H1 (cell line): ENCODE measurements at regions not wholly inside any gene's neighbourhood (a gene's known extent, or its start where the extent isn't known, plus 50 kb on each side); places are given as distances from the start of the nearest gene placed in this dataset.
A peak's percentile ranks its signal among the peaks of the same experiment; 100 is the strongest.

Source experiments
- CTCF ChIA-PET: fragments of 300-600 bp; sonication (Branson Sonifier 250); formaldehyde crosslinking; loops from one replicate; lab custom pipeline; 2021; ENCODE audit not compliant: partially characterized antibody; lab: Charles Lee
- POLR2A ChIA-PET: fragments of 300-600 bp; sonication (Branson Sonifier 250); formaldehyde crosslinking; loops from one replicate; lab custom pipeline; 2021; ENCODE audit warnings: inconsistent platforms; ENCODE audit not compliant: partially characterized antibody; lab: Charles Lee
- DNase-seq, 2 experiments: peaks; one replicate each; pipeline versions ENCODE4 v3.0.0 to v3.0.0-alpha.2; 2010 to 2022; ENCODE audit warnings: low spot score in 2 of 2, low read depth in 1 of 2, mixed read lengths in 1 of 2
- FAIRE-seq: peaks from 2 replicates; lab custom pipeline; 2011; peaks lifted over from hg19 to GRCh38; lab: Jason Lieb, UNC
- H2AFZ ChIP-seq: 2 replicates; pipeline ENCODE4 v1.8.1; 2012; ENCODE audit warnings: low read length, inconsistent platforms
- H2AK5ac ChIP-seq: 2 replicates; pipeline ENCODE4 v1.6.1; 2013; ENCODE audit warnings: low read depth, low read length
- H2BK120ac ChIP-seq: replicated peaks from 2 replicates; pipeline ENCODE3; 2013; ENCODE audit warnings: low read depth, low read length, inconsistent platforms
- H2BK12ac ChIP-seq: 2 replicates; pipeline ENCODE4 v1.6.1; 2013; ENCODE audit warnings: low read depth, low read length
- H2BK15ac ChIP-seq: 2 replicates; pipeline ENCODE4 v1.6.1; 2013; ENCODE audit warnings: low read length
- H2BK20ac ChIP-seq: 2 replicates; pipeline ENCODE4 v1.6.1; 2013; ENCODE audit warnings: low read length
- H2BK5ac ChIP-seq: 2 replicates; pipeline ENCODE4 v1.6.1; 2013; ENCODE audit warnings: low read depth, low read length
- H3K14ac ChIP-seq: 2 replicates; pipeline ENCODE4 v1.6.1; 2013; ENCODE audit warnings: inconsistent platforms; ENCODE audit not compliant: insufficient read length
- H3K18ac ChIP-seq: 2 replicates; pipeline ENCODE4 v1.6.1; 2013; ENCODE audit warnings: low read length; ENCODE audit errors: extremely low read depth
- H3K23ac ChIP-seq: 2 replicates; pipeline ENCODE4 v1.6.1; 2013; ENCODE audit warnings: inconsistent platforms; ENCODE audit not compliant: insufficient read length
- H3K23me2 ChIP-seq: 2 replicates; pipeline ENCODE4 v1.6.1; 2013; ENCODE audit warnings: low read depth, low read length
- H3K27ac ChIP-seq: 2 replicates; pipeline ENCODE4 v1.6.1; 2011; ENCODE audit warnings: low read depth, low read length, inconsistent platforms
- H3K27me3 ChIP-seq, 4 experiments: replicated peaks in 1 of 4; 1 replicate in 1 of 4; 2 replicates in 3 of 4; pipeline versions ENCODE4 v1.6.1 to v1.8.1; 2011 to 2013; ENCODE audit warnings: low read length in 3 of 4, mild to moderate bottlenecking in 3 of 4, inconsistent platforms in 2 of 4, mixed read lengths in 2 of 4, moderate library complexity in 1 of 4; ENCODE audit not compliant: control insufficient read depth in 3 of 4, insufficient read depth in 3 of 4; ENCODE audit errors: extremely low read depth in 1 of 4
- H3K36me3 ChIP-seq, 4 experiments: 2 replicates each; pipeline versions ENCODE4 v1.6.1 to v1.8.1; 2011 to 2013; ENCODE audit warnings: mild to moderate bottlenecking in 4 of 4, low read length in 3 of 4, moderate library complexity in 2 of 4, control low read depth in 1 of 4, inconsistent platforms in 1 of 4; ENCODE audit not compliant: insufficient read depth in 4 of 4, control insufficient read depth in 2 of 4
- H3K4ac ChIP-seq: replicated peaks from 2 replicates; pipeline ENCODE3; 2013; ENCODE audit warnings: low read length, low read depth, mixed read lengths, inconsistent platforms; ENCODE audit not compliant: insufficient read length
- H3K4me1 ChIP-seq, 4 experiments: replicated peaks in 1 of 4; 1 replicate in 1 of 4; 2 replicates in 3 of 4; pipeline versions ENCODE4 v1.6.1 to v1.8.1; 2011 to 2013; ENCODE audit warnings: low read length in 3 of 4, inconsistent platforms in 2 of 4, mixed read lengths in 1 of 4; ENCODE audit not compliant: insufficient read depth in 4 of 4, control insufficient read depth in 3 of 4
- H3K4me2 ChIP-seq, 2 experiments: 2 replicates each; pipeline versions ENCODE4 v1.6.1 to v1.8.1; 2011 to 2013; ENCODE audit warnings: low read depth in 2 of 2, low read length in 2 of 2, control low read depth in 1 of 2, inconsistent platforms in 1 of 2, mild to moderate bottlenecking in 1 of 2; ENCODE audit not compliant: insufficient read depth in 1 of 2
- H3K4me3 ChIP-seq, 4 experiments: fragments of 200-600, 300-600 bp in 1 of 4; sonication (generic), shearing (Covaris generic), sonication (Bioruptor Twin) in 1 of 4; 2 replicates each; pipeline versions ENCODE4 v1.5.1 to v1.8.1; 2011 to 2016; ENCODE audit warnings: low read length in 4 of 4, low read depth in 3 of 4, control low read depth in 2 of 4, inconsistent platforms in 2 of 4, mild to moderate bottlenecking in 2 of 4, mixed read lengths in 1 of 4, moderate library complexity in 1 of 4; ENCODE audit not compliant: insufficient read depth in 2 of 4; ENCODE audit errors: extremely low read depth in 1 of 4
- H3K56ac ChIP-seq: replicated peaks from 2 replicates; pipeline ENCODE3; 2013; ENCODE audit warnings: low read depth, mild to moderate bottlenecking, mixed read lengths, low read length, inconsistent platforms; ENCODE audit not compliant: insufficient read length
- H3K79me1 ChIP-seq: 2 replicates; pipeline ENCODE4 v1.6.1; 2013; ENCODE audit warnings: low read depth, low read length, control low read depth
- H3K79me2 ChIP-seq, 2 experiments: 2 replicates each; pipeline versions ENCODE4 v1.6.1 to v1.8.1; 2012 to 2013; ENCODE audit warnings: low read length in 2 of 2, mild to moderate bottlenecking in 2 of 2, inconsistent platforms in 1 of 2; ENCODE audit not compliant: insufficient read depth in 2 of 2, control insufficient read depth in 1 of 2
- H3K9ac ChIP-seq, 4 experiments: replicated peaks in 1 of 4; 1 replicate in 1 of 4; 2 replicates in 3 of 4; pipeline versions ENCODE4 v1.6.1 to v1.8.1; 2011 to 2013; ENCODE audit warnings: low read depth in 3 of 4, low read length in 3 of 4, control low read depth in 2 of 4, mild to moderate bottlenecking in 2 of 4, moderate library complexity in 2 of 4, inconsistent platforms in 1 of 4; ENCODE audit errors: extremely low read depth in 1 of 4
- H3K9me3 ChIP-seq, 2 experiments: 2 replicates each; pipeline versions ENCODE4 v1.6.1 to v1.8.1; 2012 to 2013; ENCODE audit warnings: mild to moderate bottlenecking in 2 of 2, moderate library complexity in 2 of 2, control low read depth in 1 of 2, inconsistent platforms in 1 of 2, low read depth in 1 of 2, low read length in 1 of 2, mixed read lengths in 1 of 2; ENCODE audit not compliant: insufficient read depth in 2 of 2
- H4K20me1 ChIP-seq, 2 experiments: replicated peaks in 1 of 2; 2 replicates each; pipeline versions ENCODE3 to v1.8.1; 2011 to 2013; ENCODE audit warnings: inconsistent platforms in 2 of 2, low read length in 2 of 2, mild to moderate bottlenecking in 1 of 2; ENCODE audit not compliant: insufficient read depth in 2 of 2, control insufficient read depth in 1 of 2
- H4K5ac ChIP-seq: 2 replicates; pipeline ENCODE4 v1.6.1; 2013; ENCODE audit warnings: low read length, low read depth, mixed read lengths, inconsistent platforms; ENCODE audit not compliant: insufficient read length
- H4K8ac ChIP-seq: 2 replicates; pipeline ENCODE4 v1.8.0; 2013; ENCODE audit warnings: mild to moderate bottlenecking, moderate library complexity, low read length, inconsistent platforms; ENCODE audit not compliant: insufficient read depth; ENCODE audit errors: extremely low read depth
- H4K91ac ChIP-seq: replicated peaks from 2 replicates; pipeline ENCODE3; 2013; ENCODE audit warnings: low read length, mixed read lengths, inconsistent platforms; ENCODE audit not compliant: insufficient read length
- CBX8 ChIP-seq: fragments of 300-800, 300-1000 bp; sonication (generic); IDR thresholded peaks from 2 replicates; pipeline ENCODE4 v1.7.1; 2016; ENCODE audit warnings: low read depth, low read length, borderline replicate concordance
- CEBPB ChIP-seq: IDR thresholded peaks from 2 replicates; pipeline ENCODE4 v1.6.1; 2012; ENCODE audit warnings: low read depth, low read length
- HDAC6 ChIP-seq: IDR thresholded peaks from one replicate; pipeline ENCODE4 v1.7.1; 2012; ENCODE audit warnings: low read depth, mild to moderate bottlenecking, inconsistent platforms, low read length, moderate library complexity
- JUND ChIP-seq: IDR thresholded peaks from 2 replicates; pipeline ENCODE4 v1.6.1; 2011; ENCODE audit warnings: mild to moderate bottlenecking, improper control_type of control experiment, low read length
- NRF1 ChIP-seq: IDR thresholded peaks from 2 replicates; pipeline ENCODE4 v1.6.1; 2011; ENCODE audit warnings: mild to moderate bottlenecking, low read depth, low read length, improper control_type of control experiment
- POLR2A ChIP-seq, 2 experiments: IDR thresholded peaks; 1 replicate in 1 of 2; 2 replicates in 1 of 2; pipeline ENCODE4 v1.6.1; 2011; ENCODE audit warnings: low read depth in 2 of 2, low read length in 2 of 2, mild to moderate bottlenecking in 2 of 2; ENCODE audit errors: control extremely low read depth in 1 of 2
- SAP30 ChIP-seq: fragments of 300-600 bp; sonication (generic); IDR thresholded peaks from 2 replicates; pipeline ENCODE4 v1.7.1; 2012; ENCODE audit warnings: low read length, moderate library complexity, mild to moderate bottlenecking, inconsistent platforms; ENCODE audit not compliant: insufficient read depth, insufficient replicate concordance
- SIX5 ChIP-seq: IDR thresholded peaks from 2 replicates; pipeline ENCODE4 v1.6.1; 2011; ENCODE audit warnings: mild to moderate bottlenecking, low read depth, low read length
- SP4 ChIP-seq: IDR thresholded peaks from 2 replicates; pipeline ENCODE4 v1.6.1; 2012; ENCODE audit warnings: low read length, inconsistent platforms
- SUZ12 ChIP-seq: fragments of 200-600 bp; sonication (generic); IDR thresholded peaks from 2 replicates; pipeline ENCODE4 v1.6.1; 2012; ENCODE audit warnings: mild to moderate bottlenecking, inconsistent platforms, low read length, moderate library complexity, mixed read lengths
- TBP ChIP-seq: IDR thresholded peaks from 2 replicates; pipeline ENCODE4 v1.6.1; 2011; ENCODE audit warnings: low read depth, low read length, improper control_type of control experiment
- WGBS, 2 experiments: shearing (Covaris generic) in 1 of 2; methylation state at CpG; one replicate each; pipeline versions ENCODE4 v1.1.6 to v1.1.7; 2013 to 2015; ENCODE audit warnings: low lambda C conversion rate in 2 of 2, mixed read lengths in 2 of 2, inconsistent platforms in 1 of 2, low coverage in 1 of 2, missing lambda C conversion rate in 1 of 2; ENCODE audit not compliant: insufficient replicate concordance in 2 of 2, insufficient coverage in 1 of 2, insufficient read length in 1 of 2; ENCODE audit errors: extremely low coverage in 1 of 2, missing lambda C conversion rate in 1 of 2; 5-methylcytosine and 5-hydroxymethylcytosine counted together

DNA sequence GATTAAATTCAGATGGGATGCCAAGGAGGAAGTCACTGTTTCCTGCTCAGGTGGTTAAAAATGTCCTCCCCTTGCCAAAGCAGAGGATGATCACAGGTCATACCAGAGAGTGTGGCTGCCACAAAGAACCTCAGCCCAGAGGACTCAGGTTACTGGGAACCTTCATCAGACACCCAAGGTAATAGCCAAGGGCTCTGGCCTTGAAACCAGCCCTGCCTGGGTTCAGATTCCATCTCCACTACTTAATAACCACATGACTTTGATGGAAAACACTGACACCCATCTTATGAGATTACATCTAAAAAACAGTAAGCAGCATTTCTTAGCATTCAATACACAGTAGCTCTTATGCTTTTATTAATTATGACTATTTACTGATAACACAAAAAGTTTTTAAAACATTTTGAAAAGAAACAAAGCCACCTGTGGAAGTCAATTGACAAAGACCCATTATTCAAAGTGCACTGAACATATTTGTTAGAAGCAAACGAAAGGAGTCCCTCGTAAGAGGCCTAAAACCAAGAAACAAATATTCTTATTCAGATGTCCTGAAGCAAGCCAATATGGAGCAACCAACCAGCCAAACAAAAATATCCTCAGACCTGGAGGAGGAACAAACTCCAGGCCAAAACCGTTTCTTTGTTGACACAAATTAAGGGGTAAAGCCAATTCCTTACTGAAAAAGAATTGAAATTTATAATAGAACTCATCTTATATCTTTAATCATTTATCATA lies 241.5 kb downstream of the RNF152 start:
- Histone ChIP-seq H2BK5ac (no peak overlapping the region), H3K27me3 (no peaks in the 10 kb centered on the region), H4K91ac (no peak overlapping the region), H3K18ac (no peak overlapping the region), H3K9me3 (no peaks in the 10 kb centered on the region), H3K23me2 (no peaks in the 10 kb centered on the region; the same call in 1 of the 2 replicates), H3K9ac (no peak overlapping the region), H2BK15ac (no peak overlapping the region), H2BK20ac (no peak overlapping the region), H2AFZ (no peak overlapping the region), H3K4me1 (peaks cover 0 to 5% (median 2%) of the 10 kb centered on the region in 4 experiments; a peak in 2 of 7 replicates), H2BK12ac (no peak overlapping the region), H4K5ac (no peak overlapping the region), H3K4me3 (no peak overlapping the region), H3K4me2 (no peak overlapping the region), H4K8ac (no peak overlapping the region), H3K79me2 (no peaks in the 10 kb centered on the region), H2AK5ac (no peak overlapping the region), H3K23ac (no peak overlapping the region), H3K79me1 (no peaks in the 10 kb centered on the region), H3K4ac (peak overlapping the region; percentile 60), H3K36me3 (no peaks in the 10 kb centered on the region), H4K20me1 (no peaks in the 10 kb centered on the region), H3K14ac (no peak overlapping the region), H2BK120ac (no peak overlapping the region), H3K56ac (no peak overlapping the region), H3K27ac (no peak overlapping the region)
- POLR2A ChIA-PET = no interaction called here
- no peak for TF ChIP-seq POLR2A (IDR thresholded peaks at IDR 0.05; ENCODE audit: control extremely low read depth in 1 of 2, low read depth in 2 of 2, low read length in 2 of 2)
- TF ChIP-seq CEBPB = no peak
- no peak for TF ChIP-seq HDAC6
- no peak for TF ChIP-seq JUND
- no peak for TF ChIP-seq SIX5
- no peak for TF ChIP-seq CBX8
- TF ChIP-seq SP4 = no peak
- no peak for TF ChIP-seq SUZ12
- no peak for TF ChIP-seq TBP
- no peak for TF ChIP-seq SAP30
- TF ChIP-seq NRF1 = no peak
- CTCF ChIA-PET = interaction anchor here (1.4 kb wide), 1 partner anchor 14 kb away, joined by 3 read pairs; no protein-coding TSS in a partner anchor
- DNase-seq (no peak), FAIRE-seq (no peak)
- 88% methylated on average over 3 of the region's 3 CpGs; no CpG with 5 or more reads in 1 of the 2 experiments for WGBS, 2 experiments
